ENCODE measurements at regions not wholly inside any gene's neighbourhood (a gene's known extent, or its start where the extent isn't known, plus 50 kb on each side); places are given as distances from the start of the nearest gene placed in this dataset.

- no peaks in the 10 kb centered on the region for H3K79me2 ChIP-seq (ENCODE audit: control insufficient read depth, insufficient read depth, low read length)
- H4K20me1 ChIP-seq (ENCODE audit: control insufficient read depth, insufficient read depth): no peaks in the 10 kb centered on the region
- ChIA-PET RAD21 (ENCODE audit: unreplicated experiment) (interaction anchor here (1.4 to 1.8 kb wide), 2 partner anchors 56 to 132 kb away, joined by 4 read pairs; no protein-coding TSS in a partner anchor), CTCF (interaction anchor here (1.5 kb wide), 1 partner anchor 22 kb away, joined by 3 read pairs; no protein-coding TSS in a partner anchor), POLR2A (interaction anchor here (0.5 kb wide), 1 partner anchor 52 kb away, joined by 3 read pairs; no protein-coding TSS in a partner anchor), SMC1A (ENCODE audit: uncharacterized antibody, unreplicated experiment) (interaction anchor here (0.6 to 2.5 kb wide), 5 partner anchors 23 to 1243 kb away, joined by 3 to 8 read pairs (median 4); no protein-coding TSS in a partner anchor)
- no peak for ATAC-seq
- no peak for FAIRE-seq
- peak overlapping the region; percentile 53 for H3K4me3 ChIP-seq
- peak overlapping the region; percentile 75 for H3K27ac ChIP-seq (ENCODE audit: control insufficient read depth, insufficient read depth)
- 0 out of 2 replicates have a peak overlapping the region, but pooled peaks have one; percentile 55 for H3K9ac ChIP-seq (ENCODE audit: control insufficient read depth, insufficient read depth, low read length)
- H2AFZ ChIP-seq (ENCODE audit: control insufficient read depth, low read depth, low read length): peak overlapping the region; percentile 47; the same call in 1 of the 2 replicates
- H3K4me1 ChIP-seq (ENCODE audit: control insufficient read depth, insufficient read depth, low read length): peaks cover 23% of the 10 kb centered on the region
- H3K9me3 ChIP-seq (replicated peaks; ENCODE audit: control insufficient read depth, insufficient read depth, low read length): peaks cover 8% of the 10 kb centered on the region; the same call in 2 of the 3 replicates
- H3K36me3 ChIP-seq (ENCODE audit: control insufficient read depth in 2 of 2, insufficient read depth in 2 of 2, low read length in 1 of 2): no peaks in the 10 kb centered on the region; a peak in 1 of 4 replicates
- DNase-seq (ENCODE audit: low read depth, low spot score): no peak
- intact Hi-C loops (cut with micrococcal nuclease; ENCODE audit: unreplicated experiment): loop anchor here (1.0 to 2.0 kb wide), 2 partner anchors 22 to 56 kb away; no protein-coding TSS in a partner anchor
- in situ Hi-C loops (cut with MboI): no loop called here
- BruUV-seq (replicated peaks): no TSS peak
- 60% methylated on average over 3 of the region's 3 CpGs for WGBS (ENCODE audit: insufficient coverage, insufficient replicate concordance, low lambda C conversion rate, missing lambda C conversion rate)
- no peaks in the 10 kb centered on the region for H3K27me3 ChIP-seq (replicated peaks in 1 of 2; ENCODE audit: control insufficient read depth in 2 of 2, insufficient read depth in 2 of 2, low read length in 1 of 2)
- peak overlapping the region; percentile 89 for H3K4me2 ChIP-seq (ENCODE audit: control insufficient read depth, insufficient read depth)
- TF ChIP-seq, protein P1, sequence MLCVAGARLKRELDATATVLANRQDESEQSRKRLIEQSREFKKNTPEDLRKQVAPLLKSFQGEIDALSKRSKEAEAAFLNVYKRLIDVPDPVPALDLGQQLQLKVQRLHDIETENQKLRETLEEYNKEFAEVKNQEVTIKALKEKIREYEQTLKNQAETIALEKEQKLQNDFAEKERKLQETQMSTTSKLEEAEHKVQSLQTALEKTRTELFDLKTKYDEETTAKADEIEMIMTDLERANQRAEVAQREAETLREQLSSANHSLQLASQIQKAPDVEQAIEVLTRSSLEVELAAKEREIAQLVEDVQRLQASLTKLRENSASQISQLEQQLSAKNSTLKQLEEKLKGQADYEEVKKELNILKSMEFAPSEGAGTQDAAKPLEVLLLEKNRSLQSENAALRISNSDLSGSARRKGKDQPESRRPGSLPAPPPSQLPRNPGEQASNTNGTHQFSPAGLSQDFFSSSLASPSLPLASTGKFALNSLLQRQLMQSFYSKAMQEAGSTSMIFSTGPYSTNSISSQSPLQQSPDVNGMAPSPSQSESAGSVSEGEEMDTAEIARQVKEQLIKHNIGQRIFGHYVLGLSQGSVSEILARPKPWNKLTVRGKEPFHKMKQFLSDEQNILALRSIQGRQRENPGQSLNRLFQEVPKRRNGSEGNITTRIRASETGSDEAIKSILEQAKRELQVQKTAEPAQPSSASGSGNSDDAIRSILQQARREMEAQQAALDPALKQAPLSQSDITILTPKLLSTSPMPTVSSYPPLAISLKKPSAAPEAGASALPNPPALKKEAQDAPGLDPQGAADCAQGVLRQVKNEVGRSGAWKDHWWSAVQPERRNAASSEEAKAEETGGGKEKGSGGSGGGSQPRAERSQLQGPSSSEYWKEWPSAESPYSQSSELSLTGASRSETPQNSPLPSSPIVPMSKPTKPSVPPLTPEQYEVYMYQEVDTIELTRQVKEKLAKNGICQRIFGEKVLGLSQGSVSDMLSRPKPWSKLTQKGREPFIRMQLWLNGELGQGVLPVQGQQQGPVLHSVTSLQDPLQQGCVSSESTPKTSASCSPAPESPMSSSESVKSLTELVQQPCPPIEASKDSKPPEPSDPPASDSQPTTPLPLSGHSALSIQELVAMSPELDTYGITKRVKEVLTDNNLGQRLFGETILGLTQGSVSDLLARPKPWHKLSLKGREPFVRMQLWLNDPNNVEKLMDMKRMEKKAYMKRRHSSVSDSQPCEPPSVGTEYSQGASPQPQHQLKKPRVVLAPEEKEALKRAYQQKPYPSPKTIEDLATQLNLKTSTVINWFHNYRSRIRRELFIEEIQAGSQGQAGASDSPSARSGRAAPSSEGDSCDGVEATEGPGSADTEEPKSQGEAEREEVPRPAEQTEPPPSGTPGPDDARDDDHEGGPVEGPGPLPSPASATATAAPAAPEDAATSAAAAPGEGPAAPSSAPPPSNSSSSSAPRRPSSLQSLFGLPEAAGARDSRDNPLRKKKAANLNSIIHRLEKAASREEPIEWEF (IDR thresholded peaks at IDR 0.05; ENCODE audit: insufficient replicate concordance, low read depth, low read length): no peak
- 0 out of 2 replicates have a peak, but pooled peaks have one; percentile 26 for TF ChIP-seq EED (IDR thresholded peaks at IDR 0.05; ENCODE audit: low read depth)
- TF ChIP-seq MLLT1 (IDR thresholded peaks at IDR 0.05): no peak
- TF ChIP-seq ZNF687 (IDR thresholded peaks at IDR 0.05): no peak
- TF ChIP-seq TCF12 (IDR thresholded peaks at IDR 0.05; ENCODE audit: low read depth, low read length): no peak
- TF ChIP-seq, protein P2, sequence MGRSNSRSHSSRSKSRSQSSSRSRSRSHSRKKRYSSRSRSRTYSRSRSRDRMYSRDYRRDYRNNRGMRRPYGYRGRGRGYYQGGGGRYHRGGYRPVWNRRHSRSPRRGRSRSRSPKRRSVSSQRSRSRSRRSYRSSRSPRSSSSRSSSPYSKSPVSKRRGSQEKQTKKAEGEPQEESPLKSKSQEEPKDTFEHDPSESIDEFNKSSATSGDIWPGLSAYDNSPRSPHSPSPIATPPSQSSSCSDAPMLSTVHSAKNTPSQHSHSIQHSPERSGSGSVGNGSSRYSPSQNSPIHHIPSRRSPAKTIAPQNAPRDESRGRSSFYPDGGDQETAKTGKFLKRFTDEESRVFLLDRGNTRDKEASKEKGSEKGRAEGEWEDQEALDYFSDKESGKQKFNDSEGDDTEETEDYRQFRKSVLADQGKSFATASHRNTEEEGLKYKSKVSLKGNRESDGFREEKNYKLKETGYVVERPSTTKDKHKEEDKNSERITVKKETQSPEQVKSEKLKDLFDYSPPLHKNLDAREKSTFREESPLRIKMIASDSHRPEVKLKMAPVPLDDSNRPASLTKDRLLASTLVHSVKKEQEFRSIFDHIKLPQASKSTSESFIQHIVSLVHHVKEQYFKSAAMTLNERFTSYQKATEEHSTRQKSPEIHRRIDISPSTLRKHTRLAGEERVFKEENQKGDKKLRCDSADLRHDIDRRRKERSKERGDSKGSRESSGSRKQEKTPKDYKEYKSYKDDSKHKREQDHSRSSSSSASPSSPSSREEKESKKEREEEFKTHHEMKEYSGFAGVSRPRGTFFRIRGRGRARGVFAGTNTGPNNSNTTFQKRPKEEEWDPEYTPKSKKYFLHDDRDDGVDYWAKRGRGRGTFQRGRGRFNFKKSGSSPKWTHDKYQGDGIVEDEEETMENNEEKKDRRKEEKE (IDR thresholded peaks at IDR 0.05): no peak
- TF ChIP-seq SUZ12 (IDR thresholded peaks at IDR 0.05; ENCODE audit: unreplicated experiment): no peak
- no peak for TF ChIP-seq MXI1 (IDR thresholded peaks at IDR 0.05; ENCODE audit: low read depth, low read length)
Observed at GRCh38 chr1:173354937-173355280, 122.2 kb upstream of the PRDX6 start.

All from GM12878 (cell line).